OCI-LY7 (cell line): ENCODE measurements at regions not wholly inside any gene's neighbourhood (a gene's known extent, or its start where the extent isn't known, plus 50 kb on each side); places are given as distances from the start of the nearest gene placed in this dataset.
A peak's percentile ranks its signal among the peaks of the same experiment; 100 is the strongest.
"Not testable (repeated sequence)": the region's sequence is repeated elsewhere in the genome, so short reads cannot be mapped to it uniquely, and the experiment has no call there.

Experiments used
- BruUV-seq: library from RNA; stranded (reverse); fragments of 400-500 nt; replicated peaks from 2 replicates; lab custom pipeline; 2021; lab: Mats Ljungman, UMichigan
- CTCF ChIA-PET: fragments of 300-600 bp; sonication (Branson Sonifier 250); formaldehyde crosslinking; loops from one replicate; lab custom pipeline; 2022; ENCODE audit warnings: antibody characterized with exemption; ENCODE audit not compliant: unreplicated experiment; lab: Charles Lee
- POLR2A ChIA-PET: fragments of 300-600 bp; sonication (Branson Sonifier 250); formaldehyde crosslinking; loops from one replicate; lab custom pipeline; 2022; ENCODE audit warnings: antibody characterized with exemption; lab: Charles Lee
- DNase-seq: peaks from one replicate; pipeline ENCODE4 v3.0.0-alpha.2; 2015; ENCODE audit warnings: low spot score
- H2AFZ ChIP-seq: fragments of 200-600 bp; sonication (generic), shearing (Covaris generic); 2 replicates; pipeline ENCODE4 v1.6.1; 2014; ENCODE audit warnings: mild to moderate bottlenecking, antibody characterized with exemption, low read length, moderate library complexity
- H3K27ac ChIP-seq: fragments of 200-600 bp; sonication (generic); 2 replicates; pipeline ENCODE4 v1.5.1; 2014; ENCODE audit warnings: mixed run types, low read depth, mild to moderate bottlenecking, moderate library complexity, low read length, inconsistent platforms; ENCODE audit not compliant: poor library complexity, severe bottlenecking
- H3K36me3 ChIP-seq: fragments of 200-600 bp; sonication (generic); 2 replicates; pipeline ENCODE4 v1.6.1; 2014; ENCODE audit warnings: mild to moderate bottlenecking, antibody characterized with exemption, low read length, moderate library complexity, mixed read lengths; ENCODE audit not compliant: insufficient read depth
- H3K4me1 ChIP-seq: fragments of 200-600 bp; sonication (generic); 2 replicates; pipeline ENCODE4 v1.5.1; 2014; ENCODE audit warnings: mild to moderate bottlenecking, low read length; ENCODE audit not compliant: insufficient read depth, poor library complexity, severe bottlenecking
- H3K4me2 ChIP-seq: fragments of 200-600 bp; sonication (generic); 2 replicates; pipeline ENCODE4 v1.6.1; 2014; ENCODE audit warnings: mild to moderate bottlenecking, low read length
- H3K4me3 ChIP-seq: fragments of 200-600 bp; sonication (generic); 2 replicates; pipeline ENCODE4 v1.5.1; 2014; ENCODE audit warnings: mild to moderate bottlenecking, low read depth, low read length; ENCODE audit not compliant: poor library complexity, severe bottlenecking
- H3K79me2 ChIP-seq: fragments of 200-600 bp; sonication (generic); 2 replicates; pipeline ENCODE4 v1.6.1; 2016; ENCODE audit warnings: low read depth, mild to moderate bottlenecking, low read length, moderate library complexity, mixed read lengths; ENCODE audit not compliant: insufficient read depth
- H3K9me2 ChIP-seq: fragments of 200-600 bp; sonication (generic); 2 replicates; pipeline ENCODE4 v1.6.1; 2016; ENCODE audit warnings: mild to moderate bottlenecking, low read length, mixed read lengths; ENCODE audit not compliant: insufficient read depth
- H3K9me3 ChIP-seq: fragments of 200-600 bp; sonication (generic); 2 replicates; pipeline ENCODE4 v1.6.1; 2014; ENCODE audit warnings: mild to moderate bottlenecking, mixed run types, low read length, mixed read lengths
- H4K20me1 ChIP-seq: fragments of 200-600 bp; sonication (generic); 2 replicates; pipeline ENCODE4 v1.6.1; 2014; ENCODE audit warnings: mild to moderate bottlenecking, antibody characterized with exemption, low read length, moderate library complexity, mixed read lengths; ENCODE audit not compliant: insufficient read depth
- CTCF ChIP-seq: fragments of 200-600 bp; sonication (generic); conservative IDR thresholded peaks from 2 replicates; pipeline ENCODE4 v1.5.1; 2014; ENCODE audit warnings: mild to moderate bottlenecking, antibody characterized with exemption, low read length, moderate library complexity, mixed read lengths
- EZH2phosphoT487 ChIP-seq: fragments of 200-600 bp; sonication (generic); IDR thresholded peaks from 2 replicates; pipeline ENCODE4 v1.6.1; 2018; ENCODE audit warnings: low read depth, borderline replicate concordance, mild to moderate bottlenecking, mixed run types, antibody characterized with exemption, low read length, moderate library complexity, mixed read lengths
- intact Hi-C: fragments of 100-400 bp; cut with micrococcal nuclease; formaldehyde crosslinking; loops from one replicate; pipeline ENCODE4 v1.10.0; 2022; ENCODE audit not compliant: unreplicated experiment

GRCh38 chr6:157746897-157747296 is 76.1 kb upstream of the SNX9 start:
- ChIA-PET POLR2A (no interaction called here), CTCF (no interaction called here)
- no peak for TF ChIP-seq EZH2phosphoT487
- TF ChIP-seq CTCF, result no peak
- no peak for DNase-seq
- H3K27ac ChIP-seq, result no peak overlapping the region
- no peaks in the 10 kb centered on the region for H4K20me1 ChIP-seq
- no peak overlapping the region for H2AFZ ChIP-seq
- intact Hi-C loops, result no loop called here
- H3K79me2 ChIP-seq, result no peaks in the 10 kb centered on the region
- H3K4me2 ChIP-seq, result no peak overlapping the region
- H3K36me3 ChIP-seq, result no peaks in the 10 kb centered on the region
- BruUV-seq, result no TSS peak
- H3K4me3 ChIP-seq, result no peak overlapping the region
- no peaks in the 10 kb centered on the region for H3K9me2 ChIP-seq
- no peaks in the 10 kb centered on the region; the same call in 1 of the 2 replicates for H3K9me3 ChIP-seq
- no peaks in the 10 kb centered on the region for H3K4me1 ChIP-seq

GRCh38 chr6:157747370-157747769 is 75.7 kb upstream of the SNX9 start:
- H3K4me3 ChIP-seq, result no peak overlapping the region
- no peaks in the 10 kb centered on the region for H3K4me1 ChIP-seq
- no peaks in the 10 kb centered on the region for H3K9me2 ChIP-seq
- H2AFZ ChIP-seq, result no peak overlapping the region
- no peak overlapping the region for H3K4me2 ChIP-seq
- no peaks in the 10 kb centered on the region for H4K20me1 ChIP-seq
- ChIA-PET CTCF (no interaction called here), POLR2A (no interaction called here)
- H3K9me3 ChIP-seq, result no peaks in the 10 kb centered on the region; the same call in 1 of the 2 replicates
- H3K27ac ChIP-seq, result no peak overlapping the region
- TF ChIP-seq EZH2phosphoT487 (no peak), CTCF (no peak)
- intact Hi-C loops, result no loop called here
- no peaks in the 10 kb centered on the region for H3K36me3 ChIP-seq
- no TSS peak for BruUV-seq
- DNase-seq, result no peak
- H3K79me2 ChIP-seq, result no peaks in the 10 kb centered on the region

- no peaks in the 10 kb centered on the region for H3K36me3 ChIP-seq
- H3K4me3 ChIP-seq, result no peak overlapping the region
- intact Hi-C loops, result no loop called here
- no peaks in the 10 kb centered on the region for H3K79me2 ChIP-seq
- no peak overlapping the region for H2AFZ ChIP-seq
- H3K4me1 ChIP-seq, result no peaks in the 10 kb centered on the region
- H3K4me2 ChIP-seq, result no peak overlapping the region
- TF ChIP-seq CTCF, result no peak
- TF ChIP-seq EZH2phosphoT487, result no peak
- ChIA-PET POLR2A (interaction anchor here (0.7 kb wide), 1 partner anchor 300 kb away, joined by 7 read pairs; no protein-coding TSS in a partner anchor), CTCF (interaction anchor here (0.6 kb wide), 1 partner anchor 10 kb away, joined by 4 read pairs; no protein-coding TSS in a partner anchor)
- H3K27ac ChIP-seq, result no peak overlapping the region
- no TSS peak for BruUV-seq
- no peaks in the 10 kb centered on the region for H4K20me1 ChIP-seq
- H3K9me2 ChIP-seq, result no peaks in the 10 kb centered on the region
- no peaks in the 10 kb centered on the region; the same call in 1 of the 2 replicates for H3K9me3 ChIP-seq
- no peak for DNase-seq
These were observed 74.0 kb upstream of the SNX9 start for GRCh38 chr6:157748839-157749571.

GRCh38 chr6:157750973-157751372 is 72.1 kb upstream of the SNX9 start:
- POLR2A ChIA-PET, H3K4me1 ChIP-seq, BruUV-seq, intact Hi-C loops, H3K27ac ChIP-seq, DNase-seq, H3K9me2 ChIP-seq, H4K20me1 ChIP-seq, H3K4me3 ChIP-seq, H2AFZ ChIP-seq, H3K79me2 ChIP-seq, H3K9me3 ChIP-seq, CTCF ChIA-PET, H3K36me3 ChIP-seq: not testable (repeated sequence)
- peak overlapping the region; percentile 12; the same call in 1 of the 2 replicates for H3K4me2 ChIP-seq
